Erythroblast (primary cell): ENCODE measurements at regions not wholly inside any gene's neighbourhood (a gene's known extent, or its start where the extent isn't known, plus 50 kb on each side); places are given as distances from the start of the nearest gene placed in this dataset.
"Not testable (repeated sequence)": the region's sequence is repeated elsewhere in the genome, so short reads cannot be mapped to it uniquely, and the experiment has no call there.

Source experiments
- DNase-seq, 2 experiments: peaks; one replicate each; lab custom pipeline; 2025; lab: John Stamatoyannopoulos, UW
- GATA1 ChIP-seq: IDR thresholded peaks from 2 replicates; pipeline ENCODE4 v1.6.1; 2011; ENCODE audit warnings: low read depth, mild to moderate bottlenecking, control low read depth, low read length, moderate library complexity
- POLR2A ChIP-seq: IDR thresholded peaks from 2 replicates; pipeline ENCODE4 v1.6.1; 2011; ENCODE audit warnings: mild to moderate bottlenecking, low read length

DNA sequence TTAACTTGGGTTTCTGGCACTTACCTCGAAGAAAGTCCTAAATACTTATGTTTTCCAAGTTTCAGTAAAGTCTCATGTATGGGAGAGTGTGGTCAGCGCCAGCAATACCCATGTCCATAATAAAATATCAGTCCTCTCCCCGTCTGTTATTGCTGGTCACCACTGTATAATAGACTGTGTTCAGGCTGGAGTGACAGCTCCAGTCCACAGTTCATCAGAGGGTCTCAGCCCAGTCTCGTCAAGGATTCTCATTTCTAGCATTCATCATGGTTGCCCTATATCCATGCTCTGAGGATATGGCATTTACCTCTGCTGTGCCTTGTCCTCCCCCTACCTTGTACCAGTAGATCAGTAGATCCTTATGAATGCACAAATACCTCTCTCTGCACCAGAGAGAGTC is 384.5 kb downstream of the NPIPA7 start:
- TF ChIP-seq GATA1 (no peak), POLR2A (no peak)
- no peak for DNase-seq

DNA sequence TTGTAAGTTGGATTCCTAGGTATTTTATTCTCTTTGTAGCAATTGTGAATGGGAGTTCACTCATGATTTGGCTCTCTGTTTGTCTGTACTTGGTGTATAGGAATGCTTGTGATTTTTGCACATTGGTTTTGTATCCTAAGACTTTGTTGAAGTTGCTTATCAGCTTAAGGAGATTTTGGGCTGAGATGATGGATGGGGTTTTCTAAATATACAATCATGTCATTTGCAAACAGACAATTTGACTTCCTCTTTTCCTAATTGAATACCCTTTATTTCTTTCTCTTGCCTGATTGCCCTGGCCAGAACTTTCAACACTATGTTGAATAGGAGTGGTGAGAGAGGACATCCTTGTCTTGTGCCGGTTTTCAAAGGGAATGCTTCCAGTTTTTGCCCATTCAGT is 391.8 kb downstream of the NPIPA7 start:
- not testable (repeated sequence) for DNase-seq

DNA sequence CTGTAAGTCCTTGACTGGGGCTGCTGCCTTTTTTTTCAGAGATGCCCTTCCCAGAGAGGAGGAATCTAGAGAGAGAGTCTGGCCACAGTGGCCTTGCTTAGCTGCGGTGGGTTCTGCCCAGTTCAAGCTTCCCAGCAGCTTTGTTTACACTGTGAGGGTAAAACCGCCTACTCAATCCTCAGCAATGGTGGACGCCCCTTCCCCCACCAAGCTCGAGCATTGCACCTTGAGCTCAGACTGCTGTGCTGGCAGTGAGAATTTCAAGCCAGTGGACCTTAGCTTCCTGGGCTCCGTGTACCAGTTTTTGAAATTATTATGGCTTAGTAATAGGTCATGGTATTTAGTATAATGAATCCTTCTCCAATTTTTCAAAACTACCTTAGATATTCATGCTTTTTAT is 395.4 kb downstream of the NPIPA7 start:
- no peak for DNase-seq
- TF ChIP-seq POLR2A (no peak), GATA1 (no peak)

DNA sequence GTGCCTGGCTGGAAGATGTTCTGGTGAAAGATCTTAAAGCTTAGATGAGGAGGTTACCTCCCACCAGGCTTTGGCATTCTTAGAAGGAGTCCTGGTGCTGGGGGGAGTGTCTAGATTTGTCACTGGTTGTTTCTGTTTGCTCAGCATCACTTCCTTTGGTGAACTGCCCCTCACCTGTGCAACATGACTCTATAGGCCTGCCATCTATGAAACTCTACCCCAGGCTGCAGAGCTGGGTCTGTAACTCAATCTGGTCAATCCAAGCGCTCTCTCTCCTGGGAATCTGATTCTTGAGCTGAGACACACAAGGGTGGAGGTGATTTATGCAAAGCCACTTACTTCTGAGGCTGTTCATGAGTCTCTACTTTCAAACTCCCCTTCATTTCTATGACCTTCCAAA is 399.4 kb downstream of the NPIPA7 start:
- no peak for DNase-seq
- TF ChIP-seq POLR2A (no peak), GATA1 (no peak)

DNA sequence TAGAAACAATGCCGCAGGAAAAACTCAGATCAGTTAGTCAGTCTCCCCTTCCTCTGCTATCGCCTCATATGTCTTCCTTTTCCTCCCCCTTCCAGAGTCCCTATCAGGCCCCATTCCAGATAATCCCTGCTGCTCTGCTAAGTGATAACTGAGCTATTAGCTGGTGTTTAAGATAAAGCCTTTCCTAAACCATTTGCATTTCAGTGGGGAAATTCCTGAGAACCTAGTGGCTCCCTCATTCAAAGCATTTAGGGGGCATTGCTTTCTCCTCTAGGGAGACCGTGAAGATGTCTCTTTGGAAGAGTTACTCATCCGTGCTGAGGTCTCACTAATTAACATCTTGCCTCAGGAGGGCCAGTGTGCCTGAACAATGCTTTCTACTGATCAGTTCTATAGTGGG is 401.6 kb downstream of the NPIPA7 start:
- TF ChIP-seq GATA1: no peak
- no peak for TF ChIP-seq POLR2A
- no peak for DNase-seq

DNA sequence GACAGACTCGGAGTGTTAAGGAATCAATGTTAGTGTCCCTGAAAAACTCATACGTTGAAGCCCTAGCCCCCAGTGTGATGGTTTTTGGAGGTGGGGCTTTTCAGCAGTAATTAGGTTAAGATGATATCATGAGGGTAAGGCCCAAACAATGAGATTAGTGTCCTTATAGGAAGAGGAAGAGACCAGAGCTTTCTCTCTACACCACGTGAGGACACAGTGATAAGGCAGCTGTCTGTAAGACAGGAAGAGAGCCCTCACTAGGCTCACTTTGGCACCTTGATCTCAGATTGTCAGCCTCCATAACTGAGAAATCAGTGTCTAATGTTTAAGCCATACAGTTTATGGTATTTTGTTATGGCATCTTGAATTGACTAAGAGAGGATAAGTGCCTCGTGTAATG is 403.2 kb downstream of the NPIPA7 start:
- no peak for DNase-seq
- TF ChIP-seq GATA1 (no peak), POLR2A (no peak)

DNA sequence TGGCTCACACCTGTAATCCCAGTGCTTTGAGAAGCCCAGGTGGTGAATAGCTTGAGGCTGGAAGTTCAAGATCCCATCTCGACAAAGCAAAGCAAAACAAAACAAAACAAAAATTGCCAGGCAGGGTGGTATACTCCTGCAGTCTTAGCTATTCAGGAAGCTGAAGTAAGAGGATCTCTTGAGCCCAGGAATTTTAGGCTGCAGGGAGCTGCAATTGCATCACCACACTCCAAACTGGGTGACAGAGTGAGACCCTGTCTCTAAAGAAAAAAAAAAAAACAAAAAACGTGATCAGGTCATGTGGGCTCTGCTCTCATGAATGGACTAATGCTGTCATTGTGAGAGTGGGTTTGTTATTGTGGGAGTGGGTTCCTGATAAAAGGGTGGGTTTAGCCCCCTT is 409.1 kb downstream of the NPIPA7 start:
- TF ChIP-seq GATA1: no peak
- TF ChIP-seq POLR2A: no peak
- no peak for DNase-seq

DNA sequence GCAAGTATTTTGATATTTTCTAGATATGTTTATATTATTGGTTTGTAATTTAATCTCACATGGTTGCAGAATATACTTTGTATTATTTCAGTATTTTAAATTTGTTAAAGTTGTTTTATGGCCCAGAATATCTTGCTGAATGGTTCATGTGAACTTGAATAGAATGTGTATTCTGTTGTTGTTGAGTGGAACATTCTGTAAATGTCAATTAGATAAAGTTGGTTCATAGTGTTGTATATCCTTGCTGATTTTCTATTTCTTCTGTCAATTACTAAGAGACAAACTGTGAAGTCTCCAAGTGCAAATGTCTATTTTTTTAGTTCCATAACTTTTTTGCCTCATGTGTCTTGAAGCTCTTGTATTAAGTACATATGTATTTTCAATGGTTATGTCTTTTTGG is 411.7 kb downstream of the NPIPA7 start:
- TF ChIP-seq GATA1 (no peak), POLR2A (no peak)
- DNase-seq: no peak

DNA sequence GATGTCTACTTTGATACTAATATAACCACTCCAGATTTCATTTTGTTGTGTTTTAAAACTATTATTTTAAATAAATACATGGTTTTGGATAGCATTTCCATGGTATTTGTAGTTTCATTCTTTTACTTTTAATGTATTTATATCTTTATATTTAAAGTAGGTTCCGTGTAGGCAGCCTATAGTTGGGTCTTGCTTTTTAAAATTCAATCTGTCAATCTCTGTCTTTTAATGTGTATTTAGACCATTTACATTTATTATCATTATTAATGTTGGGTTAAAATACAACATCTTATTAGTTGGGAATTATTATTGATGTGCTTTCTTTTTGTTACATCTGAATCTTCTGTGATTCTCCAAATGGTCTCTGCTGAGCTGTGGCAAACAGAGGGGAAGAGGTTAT is 412.1 kb downstream of the NPIPA7 start:
- DNase-seq: no peak
- TF ChIP-seq POLR2A: no peak
- no peak for TF ChIP-seq GATA1

DNA sequence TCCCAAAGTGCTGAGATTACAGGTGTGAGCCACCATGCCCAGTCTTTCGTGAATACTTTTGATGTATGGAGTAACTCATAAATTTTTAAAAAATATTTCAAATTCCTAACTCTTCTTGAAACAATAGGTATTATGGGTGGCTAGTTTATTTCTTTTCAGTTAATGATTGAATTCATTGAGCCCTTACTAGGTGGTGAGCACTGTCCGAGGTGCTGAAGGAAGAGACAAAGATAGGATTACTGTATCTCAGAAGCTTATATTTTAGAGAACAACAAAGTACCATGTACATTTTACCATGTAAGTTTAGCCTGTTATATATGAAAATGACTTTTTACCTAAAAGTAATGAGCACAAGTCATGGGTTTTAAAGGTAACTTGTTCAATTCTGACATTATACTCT is 418.3 kb downstream of the NPIPA7 start:
- peak in 1 of 2 experiments; percentile 3 for DNase-seq
- TF ChIP-seq POLR2A (no peak), GATA1 (no peak)

DNA sequence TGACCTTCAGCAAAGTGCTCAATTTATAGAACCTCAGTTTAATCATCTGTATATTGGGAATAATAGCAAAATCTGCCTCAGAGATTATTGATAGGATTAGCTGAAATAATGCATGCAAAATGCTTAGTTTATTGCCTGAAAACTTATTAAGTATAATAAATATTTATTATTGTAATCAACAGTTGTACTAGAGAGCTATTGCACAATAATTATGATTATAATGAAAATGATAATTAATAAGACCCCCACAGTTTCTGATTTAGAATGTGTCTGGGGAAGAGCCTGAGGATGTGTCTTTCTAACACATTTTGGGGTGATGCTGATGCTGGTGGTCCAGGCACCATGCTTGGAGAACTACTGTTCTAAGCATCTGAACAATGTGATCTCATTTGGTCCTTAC is 419.6 kb downstream of the NPIPA7 start:
- DNase-seq: no peak
- TF ChIP-seq POLR2A (no peak), GATA1 (no peak)

DNA sequence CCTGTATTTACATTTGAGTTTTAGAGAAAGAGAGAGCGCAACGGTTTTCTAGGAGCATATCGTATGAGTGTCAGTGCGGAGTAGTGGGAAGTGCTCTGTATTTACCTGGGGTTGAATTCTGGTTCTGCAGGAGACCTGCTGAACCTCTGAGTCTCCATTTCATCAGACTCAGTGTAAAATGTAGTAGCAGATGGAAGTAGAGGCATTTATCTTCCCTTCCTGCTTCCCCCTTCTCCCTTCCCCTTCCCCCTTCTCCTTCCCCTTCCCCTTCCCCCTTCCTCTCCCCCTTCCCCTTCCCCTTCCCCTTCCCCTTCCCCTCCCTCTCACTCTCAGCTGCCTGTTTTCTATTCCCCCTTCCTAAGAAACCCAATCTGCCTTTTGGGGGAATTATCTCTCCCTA is 426.9 kb downstream of the NPIPA7 start:
- DNase-seq: no peak
- TF ChIP-seq POLR2A (no peak), GATA1 (no peak)

DNA sequence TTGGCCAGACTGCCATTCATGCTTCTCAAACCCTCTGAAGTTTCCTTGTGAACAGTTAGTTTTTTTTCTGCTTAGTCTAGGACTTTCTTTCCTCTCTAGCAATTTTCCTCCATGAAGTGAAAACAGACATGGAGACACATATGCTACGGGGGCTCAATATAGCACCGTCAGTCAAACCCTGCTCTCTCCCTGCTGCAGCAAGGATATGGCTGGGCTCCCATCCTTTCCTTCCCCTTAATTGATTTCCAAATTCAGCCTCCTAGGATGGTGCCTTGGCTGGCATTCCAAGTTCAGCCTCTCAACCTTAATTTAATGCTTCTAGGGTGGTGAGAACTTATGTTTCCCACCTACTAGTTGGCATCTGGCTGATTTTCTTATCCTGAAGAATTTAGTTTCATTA is 436.7 kb downstream of the NPIPA7 start:
- TF ChIP-seq POLR2A (no peak), GATA1 (no peak)

DNA sequence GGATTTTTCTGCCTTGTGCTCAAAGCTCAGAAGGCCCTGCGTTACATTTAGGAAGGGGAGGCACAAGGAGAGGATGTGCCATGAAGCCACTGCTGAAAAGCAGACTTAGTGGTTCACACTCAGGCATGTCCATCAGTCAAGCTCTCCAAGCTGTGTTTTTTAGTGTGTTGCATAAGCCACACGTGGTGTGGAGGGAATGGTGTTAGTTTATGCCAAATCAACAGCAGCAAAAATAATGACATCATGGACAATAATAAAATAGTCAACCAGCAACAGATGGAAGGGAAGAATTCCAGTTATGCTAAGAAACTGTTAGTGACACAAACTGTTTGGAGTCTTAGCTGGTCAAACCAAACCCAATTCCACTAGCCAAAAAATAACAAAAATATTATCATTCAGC is 438.3 kb downstream of the NPIPA7 start:
- DNase-seq: no peak
- TF ChIP-seq GATA1 (no peak), POLR2A (no peak)

More for the DNA sequence above, 436.7 kb downstream of the NPIPA7 start:
- no peak for DNase-seq

DNA sequence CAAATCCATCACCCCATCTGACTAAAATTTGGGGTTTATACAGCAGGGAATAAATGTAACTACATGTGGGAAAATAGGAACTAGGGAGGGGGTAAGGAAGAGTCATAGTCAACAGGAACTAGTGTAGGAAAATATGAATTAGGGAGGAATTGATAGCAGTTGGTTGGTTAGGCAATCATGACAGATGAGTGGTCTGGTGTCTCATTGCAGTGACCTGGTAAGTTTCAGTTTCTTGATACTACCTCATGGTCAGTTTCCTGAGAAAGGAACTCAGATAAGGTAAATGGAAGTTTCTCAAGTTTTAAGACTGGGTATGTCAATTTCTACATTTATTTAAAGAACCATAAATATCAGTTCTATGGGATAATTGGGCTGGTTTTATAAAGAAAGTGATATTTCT is 442.3 kb downstream of the NPIPA7 start:
- TF ChIP-seq GATA1 (no peak), POLR2A (no peak)

DNA sequence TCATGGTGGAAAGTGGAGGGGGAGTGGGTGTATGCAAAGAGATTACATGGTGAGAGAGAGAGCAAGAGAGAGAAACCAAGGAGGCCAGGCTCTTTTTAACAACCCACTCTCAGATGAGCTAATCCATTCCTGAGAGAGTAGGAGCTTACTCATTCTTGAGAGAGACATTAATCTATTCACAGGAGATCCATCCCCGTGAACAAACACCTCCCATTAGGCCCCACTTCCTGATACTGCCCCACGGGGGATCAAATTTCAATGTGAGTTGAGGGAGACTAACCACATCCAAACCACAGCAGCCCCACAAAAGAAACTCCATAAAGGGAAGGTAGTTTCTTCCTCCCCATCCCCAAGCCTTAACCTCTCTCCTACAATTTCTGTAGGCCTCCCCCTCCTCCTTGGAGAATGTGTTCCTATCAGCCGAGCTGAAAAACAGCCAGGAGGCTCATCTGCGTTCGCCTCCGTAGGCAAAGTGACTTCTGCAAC is 450.0 kb downstream of the NPIPA7 start:
- no peak for DNase-seq
- TF ChIP-seq GATA1: no peak
- TF ChIP-seq POLR2A: no peak

More for the DNA sequence above, 442.3 kb downstream of the NPIPA7 start:
- no peak for DNase-seq

DNA sequence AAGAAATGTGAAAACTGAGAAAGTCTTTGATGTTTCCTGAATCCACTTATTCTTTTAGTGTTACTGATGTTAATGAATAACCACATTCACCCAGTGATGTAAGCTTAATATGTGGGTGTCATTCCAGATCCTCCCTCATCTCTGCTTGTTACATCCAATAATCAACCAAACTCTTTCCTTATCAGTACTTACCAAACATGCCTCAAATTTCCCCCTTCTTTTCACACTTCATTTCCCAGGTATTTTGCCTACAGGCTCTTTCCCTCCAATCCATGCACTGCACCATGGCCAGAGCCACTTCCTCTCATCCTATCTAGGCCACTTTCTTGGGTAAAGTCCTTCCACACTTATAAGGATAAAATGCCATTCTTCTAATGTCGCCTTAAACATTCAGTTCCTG is 451.5 kb downstream of the NPIPA7 start:
- TF ChIP-seq GATA1 (no peak), POLR2A (no peak)

DNA sequence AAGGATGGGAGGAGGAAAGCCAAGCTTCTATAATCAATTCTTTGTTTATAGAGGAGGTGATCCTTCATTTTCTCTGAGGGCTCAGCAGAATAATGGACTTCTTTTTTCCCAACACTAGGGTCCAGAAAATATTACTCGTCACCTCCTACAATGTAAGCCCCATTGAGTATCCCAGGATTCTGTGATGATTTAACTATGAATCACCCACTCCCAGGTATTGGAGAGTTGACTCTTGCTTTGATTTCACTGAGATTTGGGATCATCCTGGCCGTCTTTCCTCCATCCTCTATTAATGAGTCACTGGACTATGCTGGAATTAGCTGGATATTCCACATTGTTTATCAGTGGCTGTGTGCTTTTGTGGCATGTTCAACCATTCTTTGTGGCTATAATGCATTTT is 452.0 kb downstream of the NPIPA7 start:
- TF ChIP-seq POLR2A (no peak), GATA1 (no peak)

More for the DNA sequence above, 451.5 kb downstream of the NPIPA7 start:
- DNase-seq: no peak

More for the DNA sequence above, 452.0 kb downstream of the NPIPA7 start:
- no peak for DNase-seq
